Neural cell (in vitro differentiated cells): ENCODE measurements at regions not wholly inside any gene's neighbourhood (a gene's known extent, or its start where the extent isn't known, plus 50 kb on each side); places are given as distances from the start of the nearest gene placed in this dataset.

Experiments
- H2AFZ ChIP-seq: fragments of 200-600, 300-800 bp; sonication (generic), shearing (Covaris generic); 2 replicates; pipeline ENCODE4 v1.6.0; 2014; ENCODE audit warnings: low read depth, mild to moderate bottlenecking, antibody characterized with exemption, low read length, moderate library complexity
- H3F3A ChIP-seq: fragments of 200-600 bp; shearing (Covaris generic); 2 replicates; pipeline ENCODE4 v1.6.1; 2016; ENCODE audit warnings: mild to moderate bottlenecking, moderate library complexity, mixed read lengths, antibody characterized with exemption, low read length; ENCODE audit not compliant: insufficient read depth, poor library complexity, severe bottlenecking
- H3K27ac ChIP-seq: fragments of 200-600, 300-800 bp; sonication (generic), shearing (Covaris generic); 2 replicates; pipeline ENCODE4 v1.5.1; 2014; ENCODE audit warnings: mild to moderate bottlenecking, low read length, moderate library complexity
- H3K27me3 ChIP-seq: fragments of 300-800, 200-600 bp; sonication (generic), shearing (Covaris generic); 2 replicates; pipeline ENCODE4 v1.6.0; 2014; ENCODE audit warnings: mild to moderate bottlenecking, low read depth, low read length, moderate library complexity; ENCODE audit not compliant: insufficient read depth
- H3K36me3 ChIP-seq: fragments of 300-800, 200-600 bp; sonication (generic), shearing (Covaris generic); 2 replicates; pipeline ENCODE4 v1.5.1; 2014; ENCODE audit warnings: mild to moderate bottlenecking, antibody characterized with exemption, low read length, moderate library complexity; ENCODE audit not compliant: insufficient read depth
- H3K4me2 ChIP-seq: fragments of 300-800, 200-600 bp; sonication (generic), shearing (Covaris generic); 2 replicates; pipeline ENCODE4 v1.6.0; 2014; ENCODE audit warnings: mild to moderate bottlenecking, low read length
- H3K4me3 ChIP-seq: fragments of 300-800, 200-600 bp; sonication (generic), shearing (Covaris generic); 2 replicates; pipeline ENCODE4 v1.5.1; 2014; ENCODE audit warnings: mild to moderate bottlenecking, low read length, moderate library complexity
- H3K79me2 ChIP-seq: fragments of 200-600 bp; shearing (Covaris generic); replicated peaks from 2 replicates; pipeline ENCODE4 v1.6.0; 2014; ENCODE audit warnings: mild to moderate bottlenecking, low read length, moderate library complexity; ENCODE audit not compliant: insufficient read depth
- H3K9ac ChIP-seq: fragments of 300-800, 200-600 bp; sonication (generic), shearing (Covaris generic); 2 replicates; pipeline ENCODE4 v1.6.1; 2016; ENCODE audit warnings: mild to moderate bottlenecking, low read length, mixed read lengths
- H3K9me2 ChIP-seq: fragments of 200-600 bp; shearing (Covaris generic); 2 replicates; pipeline ENCODE4 v1.6.1; 2016; ENCODE audit warnings: mild to moderate bottlenecking, low read length, mixed read lengths; ENCODE audit not compliant: insufficient read depth
- H3K9me3 ChIP-seq: fragments of 200-600, 300-800 bp; sonication (generic), shearing (Covaris generic); 2 replicates; pipeline ENCODE4 v1.6.1; 2016; ENCODE audit warnings: mild to moderate bottlenecking, mixed run types, low read length, moderate library complexity, mixed read lengths
- H4K20me1 ChIP-seq: fragments of 200-600 bp; shearing (Covaris generic); 2 replicates; pipeline ENCODE4 v1.6.1; 2016; ENCODE audit warnings: mild to moderate bottlenecking, mixed run types; ENCODE audit not compliant: insufficient read depth
- CTCF ChIP-seq: fragments of 450-650 bp; IDR thresholded peaks from 2 replicates; pipeline ENCODE4 v1.5.1; 2014; ENCODE audit warnings: antibody characterized with exemption, mild to moderate bottlenecking, moderate library complexity; ENCODE audit not compliant: poor library complexity, severe bottlenecking
- EP300 ChIP-seq: fragments of 450-650 bp; conservative IDR thresholded peaks from 2 replicates; pipeline ENCODE4 v1.6.1; 2014; ENCODE audit warnings: antibody characterized with exemption, mild to moderate bottlenecking, moderate library complexity; ENCODE audit not compliant: poor library complexity, severe bottlenecking
- EZH2 ChIP-seq: fragments of 200-600, 300-800 bp; shearing (Covaris generic), sonication (generic); IDR thresholded peaks from 2 replicates; pipeline ENCODE4 v1.6.1; 2014; ENCODE audit warnings: antibody characterized with exemption, low read length, borderline replicate concordance, mild to moderate bottlenecking; ENCODE audit not compliant: insufficient read depth, poor library complexity, severe bottlenecking
- MXI1 ChIP-seq: fragments of 450-650 bp; conservative IDR thresholded peaks from 2 replicates; pipeline ENCODE4 v1.6.1; 2014; ENCODE audit warnings: antibody characterized with exemption, mild to moderate bottlenecking; ENCODE audit not compliant: poor library complexity, severe bottlenecking
- POLR2AphosphoS5 ChIP-seq: IDR thresholded peaks from 2 replicates; pipeline ENCODE4 v1.6.1; 2012
- RAD21 ChIP-seq: fragments of 450-650 bp; conservative IDR thresholded peaks from 2 replicates; pipeline ENCODE4 v1.6.1; 2014; ENCODE audit warnings: antibody characterized with exemption, mild to moderate bottlenecking, moderate library complexity
- REST ChIP-seq: IDR thresholded peaks from 2 replicates; pipeline ENCODE4 v1.6.1; 2012; ENCODE audit warnings: borderline replicate concordance
- SMC3 ChIP-seq: fragments of 450-650 bp; conservative IDR thresholded peaks from 2 replicates; pipeline ENCODE4 v1.6.1; 2014; ENCODE audit warnings: antibody characterized with exemption, mild to moderate bottlenecking, moderate library complexity; ENCODE audit not compliant: poor library complexity
- TAF1 ChIP-seq: IDR thresholded peaks from 2 replicates; pipeline ENCODE4 v1.6.1; 2012; ENCODE audit warnings: low read depth

- H2AFZ ChIP-seq, result no peak overlapping the region
- no peaks in the 10 kb centered on the region for H3K27me3 ChIP-seq
- no peaks in the 10 kb centered on the region for H3F3A ChIP-seq
- no peaks in the 10 kb centered on the region for H3K79me2 ChIP-seq
- H3K9ac ChIP-seq, result no peak overlapping the region
- TF ChIP-seq SMC3 (no peak), EP300 (no peak), RAD21 (no peak), POLR2AphosphoS5 (no peak), CTCF (no peak)
- H3K9me3 ChIP-seq, result no peaks in the 10 kb centered on the region
- H3K36me3 ChIP-seq, result no peaks in the 10 kb centered on the region
- no peaks in the 10 kb centered on the region for H4K20me1 ChIP-seq
- H3K4me3 ChIP-seq, result no peak overlapping the region
- no peaks in the 10 kb centered on the region for H3K9me2 ChIP-seq
- no peak overlapping the region for H3K27ac ChIP-seq
- H3K4me2 ChIP-seq, result no peak overlapping the region
Observed at GRCh38 chr4:156247470-156247869, 293.8 kb upstream of the CTSO start.

- H3K27ac ChIP-seq, result peak overlapping the region; percentile 63
- H3K9me2 ChIP-seq, result no peaks in the 10 kb centered on the region
- H2AFZ ChIP-seq, result no peak overlapping the region
- TF ChIP-seq EZH2, result no peak
- no peak for TF ChIP-seq POLR2AphosphoS5
- no peak for TF ChIP-seq SMC3
- TF ChIP-seq MXI1, result no peak
- no peak for TF ChIP-seq REST
- TF ChIP-seq TAF1, result no peak
- no peak for TF ChIP-seq RAD21
- TF ChIP-seq EP300, result no peak
- no peak for TF ChIP-seq CTCF
- H3F3A ChIP-seq, result no peaks in the 10 kb centered on the region
- H4K20me1 ChIP-seq, result no peaks in the 10 kb centered on the region
- H3K9me3 ChIP-seq, result no peaks in the 10 kb centered on the region
- H3K79me2 ChIP-seq, result no peaks in the 10 kb centered on the region
- H3K9ac ChIP-seq, result no peak overlapping the region
- H3K27me3 ChIP-seq, result no peaks in the 10 kb centered on the region
- no peak overlapping the region for H3K4me3 ChIP-seq
- H3K36me3 ChIP-seq, result no peaks in the 10 kb centered on the region
- peak overlapping the region; percentile 27 for H3K4me2 ChIP-seq
Observed at GRCh38 chr4:156243015-156243414, 289.3 kb upstream of the CTSO start.
